BJ (cell line): ENCODE measurements at regions not wholly inside any gene's neighbourhood (a gene's known extent, or its start where the extent isn't known, plus 50 kb on each side); places are given as distances from the start of the nearest gene placed in this dataset.
"Not testable (repeated sequence)": the region's sequence is repeated elsewhere in the genome, so short reads cannot be mapped to it uniquely, and the experiment has no call there.

Source experiments
- CTCF ChIA-PET: fragments of 350-600 bp; formaldehyde crosslinking; extraction: SDS; loops from one replicate; lab custom pipeline; 2021; ENCODE audit warnings: antibody characterized with exemption, inconsistent platforms; lab: Yijun Ruan, JAX
- POLR2A ChIA-PET: fragments of 300-600 bp; sonication (Branson Sonifier 250); formaldehyde crosslinking; extraction: SDS; loops from one replicate; lab custom pipeline; 2021; ENCODE audit warnings: antibody characterized with exemption; lab: Charles Lee
- DNase-seq: peaks from one replicate; pipeline ENCODE4 v3.0.0-alpha.2; 2011; ENCODE audit warnings: low read depth
- H3K27me3 ChIP-seq: 2 replicates; pipeline ENCODE4 v1.6.0; 2011; ENCODE audit warnings: low read length; ENCODE audit not compliant: control insufficient read depth, insufficient read depth
- H3K36me3 ChIP-seq: 2 replicates; pipeline ENCODE4 v1.5.1; 2011; ENCODE audit warnings: low read length; ENCODE audit not compliant: control insufficient read depth, insufficient read depth
- H3K4me3 ChIP-seq: 2 replicates; pipeline ENCODE4 v1.5.1; 2011; ENCODE audit warnings: low read depth, mild to moderate bottlenecking, control low read depth, low read length
- TF ChIP-seq, protein P1 (sequence below): IDR thresholded peaks from 2 replicates; pipeline ENCODE4 v1.5.1; 2011; ENCODE audit warnings: low read depth, mild to moderate bottlenecking, control low read depth, inconsistent platforms, low read length, moderate library complexity; ENCODE audit not compliant: insufficient read depth

DNA sequence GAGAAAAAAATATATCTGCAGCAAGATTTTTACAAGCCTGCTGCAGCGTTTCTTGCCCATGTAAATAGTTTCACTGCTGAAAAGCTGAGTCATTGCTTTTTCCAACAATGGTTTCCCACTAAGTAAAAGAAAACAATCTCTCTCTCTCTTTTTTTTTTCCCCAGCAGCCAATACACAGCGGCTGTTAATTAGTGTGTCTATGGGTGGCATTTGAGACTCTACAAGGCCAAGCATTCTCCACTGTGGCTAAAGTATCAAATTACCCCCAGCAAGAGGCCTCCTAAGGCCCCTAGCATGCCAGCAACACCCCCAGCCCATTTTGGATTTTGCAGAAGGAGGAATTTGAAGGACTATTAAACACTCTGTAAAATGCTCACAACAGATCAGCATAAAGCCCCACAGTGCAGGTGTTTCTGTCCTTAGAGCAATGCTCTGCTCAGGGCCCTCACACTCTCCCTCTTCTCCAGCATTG, 837.4 kb downstream of the TRIML1 start:
- POLR2A ChIA-PET = no interaction called here

DNA sequence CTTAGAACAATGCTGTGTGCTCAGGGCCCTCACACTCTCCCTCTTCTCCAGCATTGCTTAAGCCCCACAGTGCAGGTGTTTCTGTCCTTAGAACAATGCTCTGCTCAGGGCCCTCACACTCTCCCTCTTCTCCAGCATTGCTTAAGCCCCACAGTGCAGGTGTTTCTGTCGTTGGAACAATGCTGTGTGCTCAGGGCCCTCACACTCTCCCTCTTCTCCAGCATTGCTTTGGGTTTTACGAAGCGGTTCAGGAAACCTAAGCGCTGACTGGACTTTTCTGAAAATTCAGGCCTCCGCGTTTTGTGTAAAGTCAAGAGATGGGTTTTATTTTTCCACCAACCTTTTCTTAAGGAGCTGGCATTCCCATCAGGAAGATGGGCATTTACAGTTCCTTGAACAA, 838.0 kb downstream of the TRIML1 start:
- POLR2A ChIA-PET, CTCF ChIA-PET, DNase-seq, H3K27me3 ChIP-seq, H3K4me3 ChIP-seq, H3K36me3 ChIP-seq: not testable (repeated sequence)

More for the DNA sequence above, 837.4 kb downstream of the TRIML1 start:
- no peak for DNase-seq
- H3K27me3 ChIP-seq = no peaks in the 10 kb centered on the region
- TF ChIP-seq, protein P1, sequence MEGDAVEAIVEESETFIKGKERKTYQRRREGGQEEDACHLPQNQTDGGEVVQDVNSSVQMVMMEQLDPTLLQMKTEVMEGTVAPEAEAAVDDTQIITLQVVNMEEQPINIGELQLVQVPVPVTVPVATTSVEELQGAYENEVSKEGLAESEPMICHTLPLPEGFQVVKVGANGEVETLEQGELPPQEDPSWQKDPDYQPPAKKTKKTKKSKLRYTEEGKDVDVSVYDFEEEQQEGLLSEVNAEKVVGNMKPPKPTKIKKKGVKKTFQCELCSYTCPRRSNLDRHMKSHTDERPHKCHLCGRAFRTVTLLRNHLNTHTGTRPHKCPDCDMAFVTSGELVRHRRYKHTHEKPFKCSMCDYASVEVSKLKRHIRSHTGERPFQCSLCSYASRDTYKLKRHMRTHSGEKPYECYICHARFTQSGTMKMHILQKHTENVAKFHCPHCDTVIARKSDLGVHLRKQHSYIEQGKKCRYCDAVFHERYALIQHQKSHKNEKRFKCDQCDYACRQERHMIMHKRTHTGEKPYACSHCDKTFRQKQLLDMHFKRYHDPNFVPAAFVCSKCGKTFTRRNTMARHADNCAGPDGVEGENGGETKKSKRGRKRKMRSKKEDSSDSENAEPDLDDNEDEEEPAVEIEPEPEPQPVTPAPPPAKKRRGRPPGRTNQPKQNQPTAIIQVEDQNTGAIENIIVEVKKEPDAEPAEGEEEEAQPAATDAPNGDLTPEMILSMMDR = no peak
- no peaks in the 10 kb centered on the region for H3K36me3 ChIP-seq
- no peak overlapping the region for H3K4me3 ChIP-seq
- CTCF ChIA-PET = no interaction called here

DNA sequence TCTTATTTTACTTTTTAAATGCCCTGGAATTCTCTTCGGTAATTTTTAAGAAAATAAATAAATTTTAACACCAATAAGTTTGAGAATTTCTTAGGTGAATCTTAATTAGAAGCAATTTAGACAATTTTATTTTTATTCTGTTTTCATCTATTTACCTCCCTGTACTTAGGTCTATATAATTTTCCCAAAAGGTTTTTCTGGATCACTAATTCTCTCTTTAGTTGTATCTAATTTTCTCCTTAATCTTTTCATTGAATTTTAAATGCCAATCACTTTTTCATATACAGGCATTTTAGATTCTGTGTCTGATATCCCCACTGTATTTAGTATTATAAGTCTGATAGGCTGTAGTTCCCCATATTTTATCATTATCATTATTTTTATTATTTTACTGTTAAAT, 845.3 kb downstream of the TRIML1 start:
- DNase-seq = no peak
- H3K4me3 ChIP-seq = no peak overlapping the region
- CTCF ChIA-PET = no interaction called here
- H3K36me3 ChIP-seq = no peaks in the 10 kb centered on the region
- H3K27me3 ChIP-seq = no peaks in the 10 kb centered on the region
- TF ChIP-seq, protein P1 = no peak
- POLR2A ChIA-PET = no interaction called here

DNA sequence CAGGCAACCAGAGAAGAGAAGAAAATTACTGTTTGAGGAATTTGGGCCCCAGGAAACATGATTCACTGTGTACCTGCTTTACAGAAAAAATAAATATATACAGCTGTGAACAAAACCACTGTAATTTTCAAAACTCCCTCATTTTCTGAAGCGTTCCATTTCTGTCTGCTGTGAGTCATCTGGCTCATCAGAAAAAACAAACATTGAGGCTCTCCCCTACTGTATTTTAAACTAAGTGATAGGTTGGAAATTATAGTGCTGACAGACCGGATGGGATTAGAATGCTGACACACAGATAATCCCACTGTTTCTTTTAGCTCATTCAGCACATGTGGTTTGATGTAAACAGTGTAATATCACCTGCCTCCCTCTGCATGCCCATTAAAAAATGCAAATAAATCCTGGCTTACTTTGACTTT, 847.0 kb downstream of the TRIML1 start:
- no peak overlapping the region for H3K4me3 ChIP-seq
- H3K36me3 ChIP-seq = no peaks in the 10 kb centered on the region
- CTCF ChIA-PET = no interaction called here
- H3K27me3 ChIP-seq = no peaks in the 10 kb centered on the region
- POLR2A ChIA-PET = no interaction called here
- TF ChIP-seq, protein P1 = no peak
- peak; percentile 41 for DNase-seq

DNA sequence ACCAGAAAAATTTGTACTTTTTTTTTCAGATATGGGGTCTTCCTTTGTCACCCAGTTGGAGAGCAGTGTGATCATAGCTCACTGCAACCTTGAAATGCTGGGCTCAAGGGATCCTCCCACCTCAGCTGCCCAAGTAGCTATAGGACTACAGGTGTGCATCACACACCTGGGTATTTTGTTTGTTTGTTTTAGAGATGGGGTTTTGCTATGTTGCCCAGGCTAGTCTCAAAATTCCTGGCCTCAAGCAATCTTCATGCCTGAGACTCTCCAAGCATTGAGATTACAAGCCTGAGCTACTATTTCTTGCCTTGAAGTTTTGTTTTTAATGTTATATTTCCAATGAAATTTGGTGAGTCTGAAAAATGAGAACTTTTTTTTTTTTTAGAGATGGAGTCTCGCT, 847.8 kb downstream of the TRIML1 start:
- no peak overlapping the region for H3K4me3 ChIP-seq
- ChIA-PET CTCF (no interaction called here), POLR2A (no interaction called here)
- TF ChIP-seq, protein P1 = no peak
- no peaks in the 10 kb centered on the region for H3K36me3 ChIP-seq
- DNase-seq = no peak
- H3K27me3 ChIP-seq = no peaks in the 10 kb centered on the region

DNA sequence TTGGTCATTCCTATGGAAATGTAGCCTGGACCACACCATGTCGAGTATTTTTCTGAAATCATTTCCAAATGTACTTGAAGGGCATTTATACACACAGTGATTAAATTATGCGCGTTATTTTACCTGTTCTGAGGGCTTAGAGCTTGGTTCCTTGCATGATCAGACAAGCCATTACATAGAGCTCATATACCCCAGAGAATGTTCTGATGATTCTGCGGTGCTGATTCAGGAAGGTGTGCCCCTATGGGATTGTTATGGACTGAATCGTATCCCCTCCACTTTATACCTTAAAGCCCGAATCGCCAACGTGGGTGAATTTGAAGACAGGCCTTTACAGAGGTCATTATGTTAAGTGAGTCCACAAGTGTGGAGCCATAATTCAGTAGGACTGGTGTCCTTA, 848.9 kb downstream of the TRIML1 start:
- Histone ChIP-seq H3K4me3 (no peak overlapping the region), H3K27me3 (no peaks in the 10 kb centered on the region), H3K36me3 (no peaks in the 10 kb centered on the region)
- POLR2A ChIA-PET = no interaction called here
- CTCF ChIA-PET = no interaction called here
- TF ChIP-seq, protein P1 = no peak
- no peak for DNase-seq
